ENCODE measurements at regions not wholly inside any gene's neighbourhood (a gene's known extent, or its start where the extent isn't known, plus 50 kb on each side); places are given as distances from the start of the nearest gene placed in this dataset.

GRCh38 chr22:49305214-49305965 lies 522.3 kb downstream of the BRD1 start:
- TF ChIP-seq CTCF (IDR thresholded peaks at IDR 0.05) = peak; percentile 96
- peak overlapping the region; percentile 21 for H3K4me3 ChIP-seq
- DNase-seq (ENCODE audit: low spot score) = peak; percentile 69
- no peak overlapping the region for H3K27ac ChIP-seq

- TF ChIP-seq CTCF (IDR thresholded peaks at IDR 0.05) = no peak
- H3K4me3 ChIP-seq = no peak overlapping the region
- H3K27ac ChIP-seq = no peak overlapping the region
- DNase-seq (ENCODE audit: low spot score) = peak; percentile 40
These were observed 523.8 kb downstream of the BRD1 start for GRCh38 chr22:49303781-49304461.

GRCh38 chr22:49303061-49303735 lies 524.5 kb downstream of the BRD1 start:
- Histone ChIP-seq H3K27ac (no peak overlapping the region), H3K4me3 (no peak overlapping the region)
- no peak for TF ChIP-seq CTCF (IDR thresholded peaks at IDR 0.05)
- DNase-seq (ENCODE audit: low spot score) = peak; percentile 41

- H3K27ac ChIP-seq = no peak overlapping the region
- no peak for TF ChIP-seq CTCF (IDR thresholded peaks at IDR 0.05)
- peak; percentile 31 for DNase-seq (ENCODE audit: low spot score)
- H3K4me3 ChIP-seq = no peak overlapping the region
These were observed 525.1 kb downstream of the BRD1 start for GRCh38 chr22:49302530-49302929.

DNA sequence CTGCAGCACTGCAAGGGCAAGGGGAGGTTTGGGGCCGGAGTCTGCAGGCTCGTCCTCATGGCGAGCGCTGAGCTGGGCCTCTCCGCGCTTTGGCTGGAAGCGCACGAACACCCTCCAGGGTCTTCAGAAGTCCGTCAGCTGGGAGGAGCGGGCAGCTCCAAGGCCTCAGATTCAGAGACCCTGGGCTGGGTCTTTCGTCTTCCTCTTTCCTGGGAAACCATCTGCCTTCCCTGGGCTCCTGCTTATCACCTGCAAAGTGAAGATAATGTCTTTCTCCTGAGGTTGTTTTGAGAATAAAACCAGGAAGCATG lies 525.6 kb downstream of the BRD1 start:
- TF ChIP-seq CTCF (IDR thresholded peaks at IDR 0.05) = no peak
- H3K4me3 ChIP-seq = no peak overlapping the region
- no peak overlapping the region for H3K27ac ChIP-seq
- no peak for DNase-seq (ENCODE audit: low spot score)

DNA sequence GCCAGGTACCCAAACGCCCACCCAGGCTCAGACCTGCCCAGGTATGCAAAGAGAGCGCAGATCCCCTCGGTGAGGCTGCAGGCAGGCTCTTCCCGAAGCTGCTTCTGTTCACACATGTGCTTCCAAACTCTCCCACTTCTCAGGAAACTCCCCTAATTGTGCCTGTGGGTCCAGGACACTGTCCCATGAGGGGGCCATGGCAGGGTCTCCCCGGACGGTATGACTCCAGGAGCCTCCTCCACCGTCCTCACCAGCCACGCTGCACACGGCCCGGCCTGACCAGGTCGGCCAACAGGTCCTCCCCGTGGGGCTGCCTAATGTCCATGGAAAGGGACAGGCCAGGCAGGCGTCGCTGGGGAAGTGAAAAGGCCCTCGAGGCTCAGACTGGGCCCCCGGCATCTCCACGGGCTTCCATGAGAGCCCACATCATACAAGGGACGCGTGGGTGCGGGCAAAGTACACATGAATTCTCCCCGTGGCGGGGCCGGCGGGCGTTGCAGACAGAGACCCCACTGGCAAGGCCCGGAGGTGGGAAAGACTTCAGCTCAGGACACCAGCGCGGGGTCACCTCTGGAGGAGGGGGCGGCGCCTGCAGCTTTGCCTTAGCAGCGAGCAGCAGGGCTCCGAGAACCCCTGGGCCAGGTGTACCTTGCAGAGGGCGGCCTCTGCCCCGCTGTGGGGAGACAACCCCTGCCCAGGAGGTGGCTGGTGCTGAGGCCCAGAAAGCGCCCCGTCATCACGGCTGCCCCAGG lies 526.1 kb downstream of the BRD1 start:
- peak; percentile 61 for DNase-seq (ENCODE audit: low spot score)
- H3K4me3 ChIP-seq = no peak overlapping the region
- TF ChIP-seq CTCF (IDR thresholded peaks at IDR 0.05) = no peak
- no peak overlapping the region for H3K27ac ChIP-seq
